DOHH2 (cell line): ENCODE measurements at regions not wholly inside any gene's neighbourhood (a gene's known extent, or its start where the extent isn't known, plus 50 kb on each side); places are given as distances from the start of the nearest gene placed in this dataset.

Experiments used
- H3F3A ChIP-seq: fragments of 200-600 bp; sonication (generic), shearing (Covaris generic); 2 replicates; pipeline ENCODE4 v1.6.0; 2016; ENCODE audit warnings: antibody characterized with exemption, mild to moderate bottlenecking; ENCODE audit not compliant: control insufficient read depth, insufficient read depth
- H3K27ac ChIP-seq: fragments of 200-600 bp; sonication (generic); 2 replicates; pipeline ENCODE4 v1.5.1; 2014; ENCODE audit warnings: low read depth, mild to moderate bottlenecking, low read length, moderate library complexity
- H3K27me3 ChIP-seq: fragments of 200-600 bp; sonication (generic); 2 replicates; pipeline ENCODE4 v1.6.1; 2014; ENCODE audit warnings: mild to moderate bottlenecking, low read length, mixed read lengths; ENCODE audit not compliant: control insufficient read depth
- H3K36me3 ChIP-seq: fragments of 200-600 bp; sonication (generic); 2 replicates; pipeline ENCODE4 v1.6.1; 2014; ENCODE audit warnings: mild to moderate bottlenecking, low read length, moderate library complexity, mixed read lengths; ENCODE audit not compliant: control insufficient read depth
- H3K4me1 ChIP-seq: fragments of 200-600 bp; sonication (generic); 2 replicates; pipeline ENCODE4 v1.6.1; 2014; ENCODE audit warnings: mild to moderate bottlenecking, low read length, mixed read lengths; ENCODE audit not compliant: control insufficient read depth
- H3K4me2 ChIP-seq: fragments of 200-600 bp; sonication (generic); 2 replicates; pipeline ENCODE4 v1.6.0; 2014; ENCODE audit warnings: mild to moderate bottlenecking, low read length, moderate library complexity
- H3K4me3 ChIP-seq: fragments of 200-600 bp; sonication (generic); 2 replicates; pipeline ENCODE4 v1.5.1; 2014; ENCODE audit warnings: mild to moderate bottlenecking, low read length, mixed read lengths
- H3K79me2 ChIP-seq: fragments of 200-600 bp; sonication (generic); 2 replicates; pipeline ENCODE4 v1.6.1; 2014; ENCODE audit warnings: mild to moderate bottlenecking, low read length, mixed read lengths; ENCODE audit not compliant: control insufficient read depth
- H3K9me2 ChIP-seq: fragments of 200-600 bp; sonication (generic); replicated peaks from 2 replicates; pipeline ENCODE4 v1.6.1; 2014; ENCODE audit warnings: mild to moderate bottlenecking, low read length, mixed read lengths; ENCODE audit not compliant: control insufficient read depth
- H3K9me3 ChIP-seq: fragments of 200-600 bp; sonication (generic); 2 replicates; pipeline ENCODE4 v1.6.1; 2014; ENCODE audit warnings: antibody characterized with exemption, low read length, mixed read lengths; ENCODE audit not compliant: control insufficient read depth, insufficient read depth
- H4K20me1 ChIP-seq: fragments of 200-600 bp; sonication (generic); 2 replicates; pipeline ENCODE4 v1.6.0; 2014; ENCODE audit warnings: low read depth, mild to moderate bottlenecking, antibody characterized with exemption, low read length, moderate library complexity; ENCODE audit not compliant: control insufficient read depth, insufficient read depth
- CTCF ChIP-seq: fragments of 200-600 bp; sonication (generic); IDR thresholded peaks from one replicate; pipeline ENCODE4 v1.5.1; 2014; ENCODE audit warnings: antibody characterized with exemption, mild to moderate bottlenecking, low read depth, low read length; ENCODE audit not compliant: poor library complexity, severe bottlenecking
- EZH2phosphoT487 ChIP-seq: fragments of 200-600 bp; sonication (generic); IDR thresholded peaks from 2 replicates; pipeline ENCODE4 v1.6.1; 2017; ENCODE audit warnings: borderline replicate concordance, mild to moderate bottlenecking, antibody characterized with exemption, low read length, moderate library complexity, mixed read lengths

- no peaks in the 10 kb centered on the region for H3K36me3 ChIP-seq
- no peaks in the 10 kb centered on the region for H3K27me3 ChIP-seq
- no peak overlapping the region for H3K27ac ChIP-seq
- H3K4me3 ChIP-seq: no peak overlapping the region
- no peaks in the 10 kb centered on the region for H3F3A ChIP-seq
- no peak overlapping the region for H3K4me2 ChIP-seq
- no peaks in the 10 kb centered on the region for H3K9me2 ChIP-seq
- H3K4me1 ChIP-seq: no peaks in the 10 kb centered on the region
- H3K9me3 ChIP-seq: no peaks in the 10 kb centered on the region
- H3K79me2 ChIP-seq: no peaks in the 10 kb centered on the region
- no peaks in the 10 kb centered on the region for H4K20me1 ChIP-seq
- TF ChIP-seq EZH2phosphoT487 (no peak), CTCF (no peak)
Measured at GRCh38 chr10:108048898-108049297, 884.4 kb upstream of the SORCS1 start.

GRCh38 chr10:108039821-108040584 lies 875.5 kb upstream of the SORCS1 start:
- Histone ChIP-seq H3K4me2 (no peak overlapping the region), H3K9me2 (no peaks in the 10 kb centered on the region), H3K4me1 (no peaks in the 10 kb centered on the region), H3K27me3 (no peaks in the 10 kb centered on the region), H3K79me2 (no peaks in the 10 kb centered on the region), H3K9me3 (no peaks in the 10 kb centered on the region), H3K27ac (no peak overlapping the region), H3K36me3 (no peaks in the 10 kb centered on the region), H3K4me3 (no peak overlapping the region), H4K20me1 (no peaks in the 10 kb centered on the region), H3F3A (no peaks in the 10 kb centered on the region)
- TF ChIP-seq EZH2phosphoT487 (no peak), CTCF (no peak)

- Histone ChIP-seq H3K27me3 (no peaks in the 10 kb centered on the region), H3K4me3 (no peak overlapping the region), H3K4me1 (no peaks in the 10 kb centered on the region), H3K9me3 (no peaks in the 10 kb centered on the region), H3K4me2 (no peak overlapping the region), H3K36me3 (no peaks in the 10 kb centered on the region), H3K79me2 (no peaks in the 10 kb centered on the region), H4K20me1 (no peaks in the 10 kb centered on the region), H3F3A (no peaks in the 10 kb centered on the region), H3K9me2 (no peaks in the 10 kb centered on the region), H3K27ac (no peak overlapping the region)
- TF ChIP-seq EZH2phosphoT487 (no peak), CTCF (no peak)
Measured at GRCh38 chr10:108037061-108037460, 872.6 kb upstream of the SORCS1 start.
